HG02571 (cell line): ENCODE measurements at regions not wholly inside any gene's neighbourhood (a gene's known extent, or its start where the extent isn't known, plus 50 kb on each side); places are given as distances from the start of the nearest gene placed in this dataset.
"Not testable (repeated sequence)": the region's sequence is repeated elsewhere in the genome, so short reads cannot be mapped to it uniquely, and the experiment has no call there.

ENCODE experiments used
- ATAC-seq: cut with Tn5 transposase; IDR thresholded peaks from one replicate; pipeline ENCODE4 v1.9.1; 2021; ENCODE audit warnings: mild to moderate bottlenecking, moderate library complexity; ENCODE audit not compliant: unreplicated experiment

DNA sequence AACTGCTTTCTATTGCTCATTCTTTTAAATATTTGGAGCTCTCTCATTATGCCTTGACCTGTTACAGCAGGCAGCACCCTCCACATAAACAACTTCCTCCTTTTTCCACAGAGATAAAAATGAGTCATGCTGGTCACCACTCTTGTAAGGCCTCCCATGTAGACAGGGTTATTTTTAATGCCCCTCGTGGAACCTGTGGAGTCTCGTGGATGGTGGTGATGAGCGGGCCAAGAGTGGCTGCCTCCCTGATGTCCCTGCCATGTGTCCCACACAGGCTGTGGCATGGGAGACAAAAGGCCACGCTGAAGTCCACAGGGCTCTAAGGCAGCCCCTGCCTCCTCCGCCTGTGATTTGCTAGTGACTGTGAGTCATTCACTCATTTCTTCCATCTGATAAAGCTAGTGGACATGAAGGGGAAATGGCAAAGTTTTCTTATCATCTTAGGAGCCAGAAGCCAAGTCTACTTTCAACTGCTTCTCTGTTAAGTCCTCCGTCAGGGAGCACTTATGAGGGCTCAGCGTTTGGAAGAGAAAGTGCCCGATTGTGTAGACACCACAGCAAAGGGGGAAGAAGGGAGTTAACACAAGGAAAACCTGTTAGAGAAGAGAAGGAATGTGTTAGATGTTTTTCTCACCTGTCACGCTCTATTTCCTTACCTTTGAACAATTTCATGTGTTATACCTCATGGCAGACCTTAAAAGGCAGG lies 121.6 kb upstream of the FAT1 start:
- ATAC-seq, result no peak

DNA sequence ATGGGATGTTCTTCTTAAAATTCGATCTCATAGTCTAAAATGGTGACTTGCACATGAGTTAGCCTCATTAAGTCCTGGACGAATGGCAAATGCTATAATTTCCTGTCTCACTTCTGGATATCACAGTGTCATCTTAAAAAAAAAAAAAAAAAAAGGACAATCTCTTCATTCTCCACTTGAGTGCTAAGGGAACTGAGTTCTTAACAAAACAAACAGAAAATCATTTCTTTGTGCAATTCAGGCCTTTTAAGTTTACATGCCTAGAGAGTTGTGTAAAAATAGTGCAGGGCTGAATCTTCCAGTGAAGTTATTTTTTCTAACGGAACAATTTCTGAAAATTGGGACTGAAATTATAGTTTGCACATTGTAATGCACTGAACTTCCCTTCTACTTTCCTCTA lies 122.8 kb upstream of the FAT1 start:
- no peak for ATAC-seq

DNA sequence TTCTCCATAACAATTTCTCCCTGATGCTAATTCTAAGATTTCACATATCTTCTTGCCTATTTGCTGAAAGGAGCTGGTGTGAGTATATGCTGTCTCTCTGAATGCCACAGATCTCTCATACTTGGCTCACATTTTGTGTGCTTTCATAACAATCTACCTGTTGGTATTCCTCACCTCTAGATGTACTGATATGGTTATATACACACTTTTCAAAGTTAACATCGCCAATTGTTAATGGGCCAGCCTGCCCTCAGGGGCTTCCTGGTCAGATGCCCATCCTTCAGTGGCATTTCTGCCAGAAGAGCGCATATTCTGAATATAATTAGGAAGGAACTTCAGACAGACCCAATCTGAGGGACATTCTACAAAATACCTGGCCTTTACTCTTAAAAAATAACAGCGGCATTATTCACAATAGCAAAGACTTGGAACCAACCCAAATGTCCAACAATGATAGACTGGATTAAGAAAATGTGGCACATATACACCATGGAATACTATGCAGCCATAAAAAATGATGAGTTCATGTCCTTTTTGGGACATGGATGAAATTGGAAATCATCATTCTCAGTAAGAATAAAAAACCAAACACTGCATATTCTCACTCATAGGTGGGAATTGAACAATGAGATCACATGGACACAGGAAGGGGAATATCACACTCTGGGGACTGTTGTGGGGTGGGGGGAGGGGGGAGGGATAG lies 123.9 kb upstream of the FAT1 start:
- ATAC-seq, result not testable (repeated sequence)

DNA sequence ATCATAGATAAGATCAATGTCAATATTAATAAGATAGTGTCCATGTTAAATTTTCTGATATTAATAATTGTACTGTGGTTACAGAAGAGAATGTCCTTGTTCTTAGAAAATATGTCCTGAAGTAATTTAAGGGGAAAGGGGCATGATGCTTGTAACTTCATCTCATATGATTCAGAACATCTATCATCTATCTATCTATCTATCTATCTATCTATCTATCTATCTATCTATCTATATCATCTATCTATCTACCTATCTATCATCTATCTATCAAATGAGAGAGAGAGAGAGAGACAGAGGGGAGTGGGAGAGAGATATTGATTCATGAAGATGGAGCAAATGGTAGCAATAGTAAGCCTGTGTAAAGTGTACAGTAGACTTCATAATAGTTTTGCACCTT lies 124.8 kb upstream of the FAT1 start:
- no peak for ATAC-seq

- no peak for ATAC-seq
Observed at GRCh38 chr4:186851291-186852072, 127.8 kb upstream of the FAT1 start.

DNA sequence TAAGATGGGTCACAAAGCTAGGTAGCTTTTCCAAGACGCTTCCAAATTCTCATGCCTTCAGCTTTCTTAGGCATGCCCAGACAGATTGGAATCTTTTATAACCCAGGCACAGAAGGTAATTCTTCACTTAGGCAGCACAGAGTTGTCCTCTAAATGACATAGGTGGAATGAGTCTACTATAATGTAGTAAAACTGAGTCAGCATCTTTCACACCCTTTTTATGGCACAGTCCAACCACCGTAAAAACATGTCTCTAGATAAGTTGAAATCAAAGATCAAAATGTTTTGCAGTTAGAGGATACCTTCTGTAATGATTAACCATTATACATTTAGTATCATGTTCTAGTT lies 128.4 kb upstream of the FAT1 start:
- no peak for ATAC-seq

DNA sequence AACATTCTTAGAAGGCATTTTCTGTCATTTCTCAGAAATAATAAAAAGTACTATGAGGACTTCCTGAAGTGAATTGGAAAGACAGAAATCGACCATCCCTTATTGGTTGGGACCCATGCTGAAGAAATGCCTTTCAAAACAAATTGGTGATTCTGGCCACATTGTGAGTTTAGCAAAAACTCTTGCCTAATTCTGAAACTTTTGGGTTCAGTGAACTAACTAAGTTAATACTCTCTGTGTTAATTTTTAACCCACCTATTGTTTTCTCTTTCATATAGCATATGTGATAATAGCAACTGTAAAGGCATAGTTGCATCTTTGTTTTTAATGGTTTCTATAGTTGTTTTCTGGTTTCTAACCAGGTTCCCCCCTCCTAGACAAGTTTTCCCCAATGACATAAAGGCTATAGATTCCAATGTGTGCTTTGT lies 129.3 kb upstream of the FAT1 start:
- peak; percentile 68 for ATAC-seq

DNA sequence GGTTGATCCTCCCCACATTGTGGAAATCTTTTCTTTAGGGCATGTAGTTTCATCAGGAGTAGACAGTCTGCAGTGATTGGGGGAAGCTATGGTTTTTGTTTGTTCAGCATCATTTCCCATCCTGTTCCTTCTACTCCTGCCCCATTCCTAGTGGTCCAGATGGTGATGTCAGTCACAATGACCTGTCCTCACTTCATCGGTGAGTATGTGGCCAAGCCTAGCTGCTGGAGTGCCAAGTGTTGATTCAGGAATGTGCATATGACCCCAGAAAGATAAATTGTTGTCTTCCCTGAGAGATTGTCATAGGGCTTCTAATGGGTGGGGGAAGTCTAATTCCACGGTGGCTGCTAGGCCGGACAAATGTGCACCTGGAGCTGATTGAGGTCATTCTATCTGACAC lies 130.6 kb upstream of the FAT1 start:
- no peak for ATAC-seq

DNA sequence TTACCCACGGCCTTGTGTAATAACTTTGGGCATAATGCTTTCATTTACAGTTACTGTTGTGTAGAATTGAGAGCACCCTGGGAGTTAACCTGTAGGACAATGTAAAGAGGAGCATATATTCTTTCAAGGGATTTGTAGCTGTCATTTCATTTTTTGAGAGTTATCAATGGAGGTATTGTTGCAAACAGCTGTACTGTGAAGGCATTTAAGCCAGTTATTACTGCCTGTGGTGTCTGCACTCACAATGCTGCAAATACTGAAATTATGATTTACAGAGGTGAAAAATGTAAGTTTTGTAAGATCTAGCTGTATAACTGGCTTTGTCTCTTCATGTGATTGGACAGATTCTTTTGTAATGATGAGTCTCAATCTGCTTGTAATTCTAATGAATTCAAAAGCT lies 131.5 kb upstream of the FAT1 start:
- no peak for ATAC-seq

DNA sequence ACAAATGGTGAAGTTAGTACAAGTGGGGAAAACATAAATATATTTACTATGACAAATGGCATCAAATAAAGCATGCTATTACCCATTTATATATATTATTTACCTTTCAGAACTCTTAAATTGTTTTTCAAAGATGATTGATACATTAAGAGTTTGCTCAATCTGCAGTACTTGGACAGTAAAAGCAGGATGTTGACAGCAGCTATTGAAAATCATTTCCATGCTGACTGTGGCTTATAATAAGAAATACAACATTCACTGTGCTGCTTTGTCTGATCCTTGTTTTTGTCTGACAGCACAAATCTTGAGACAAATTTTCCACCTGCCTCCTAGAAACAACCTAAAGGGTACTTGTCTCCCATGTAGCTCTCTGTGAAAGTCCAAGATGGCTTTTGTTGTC lies 134.1 kb upstream of the FAT1 start:
- no peak for ATAC-seq

GRCh38 chr4:186858355-186858754 lies 134.7 kb upstream of the FAT1 start:
- no peak for ATAC-seq

DNA sequence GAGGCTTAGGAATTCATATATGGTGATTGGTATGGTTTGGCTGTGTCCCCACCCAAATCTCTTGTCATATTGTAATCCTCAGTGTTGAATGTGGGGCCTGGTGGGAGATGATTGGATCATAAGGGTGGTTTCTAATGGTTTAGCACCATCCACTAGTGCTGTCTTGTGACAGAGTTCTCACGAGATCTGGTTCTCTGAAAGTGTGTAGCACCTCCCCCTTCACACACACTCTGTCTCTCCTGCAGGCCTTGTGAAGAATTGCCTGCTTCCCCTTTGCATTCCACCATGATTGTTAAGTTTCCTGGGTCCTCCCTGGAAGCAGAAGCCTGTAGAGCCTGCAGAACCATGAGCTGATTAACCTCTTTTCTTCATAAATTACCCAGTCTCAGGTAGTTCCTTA lies 135.8 kb upstream of the FAT1 start:
- ATAC-seq, result no peak

DNA sequence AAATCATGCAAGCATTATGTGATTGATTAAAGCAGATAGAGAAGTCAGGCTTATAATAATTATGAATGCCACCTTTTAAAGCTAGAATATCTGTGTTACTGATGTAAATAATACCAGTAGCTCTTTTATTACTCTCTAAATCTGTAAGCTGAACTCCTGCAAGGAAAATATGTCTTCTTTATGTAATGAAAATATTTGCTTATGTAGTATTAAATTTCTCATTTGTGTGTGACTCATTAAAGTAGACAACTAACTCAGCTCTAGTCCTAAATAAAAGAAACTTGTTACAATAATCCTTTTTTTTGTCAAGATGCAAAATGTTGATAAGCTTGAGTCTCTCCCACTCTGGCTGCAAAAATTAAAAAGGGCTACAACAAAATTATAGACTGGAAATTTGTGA lies 137.7 kb upstream of the FAT1 start:
- ATAC-seq, result no peak

DNA sequence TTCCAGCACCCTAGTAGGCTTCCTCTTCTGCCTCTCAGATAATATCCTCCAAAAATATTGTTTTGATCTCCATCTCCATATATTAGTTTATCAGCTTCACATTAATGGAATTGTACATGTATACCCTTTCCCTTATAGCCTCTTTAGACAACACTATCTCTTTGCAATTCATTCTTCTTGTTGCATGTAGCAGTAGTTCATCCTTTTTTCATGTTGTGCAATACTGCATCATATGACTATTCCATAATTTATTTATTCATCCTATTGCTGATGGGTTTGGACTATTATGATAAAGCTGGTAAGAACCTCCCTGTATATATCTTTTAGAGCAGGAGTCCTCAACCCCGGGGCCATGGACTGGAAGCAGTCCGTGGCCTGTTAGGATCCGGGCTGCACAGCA lies 148.2 kb upstream of the FAT1 start:
- no peak for ATAC-seq

DNA sequence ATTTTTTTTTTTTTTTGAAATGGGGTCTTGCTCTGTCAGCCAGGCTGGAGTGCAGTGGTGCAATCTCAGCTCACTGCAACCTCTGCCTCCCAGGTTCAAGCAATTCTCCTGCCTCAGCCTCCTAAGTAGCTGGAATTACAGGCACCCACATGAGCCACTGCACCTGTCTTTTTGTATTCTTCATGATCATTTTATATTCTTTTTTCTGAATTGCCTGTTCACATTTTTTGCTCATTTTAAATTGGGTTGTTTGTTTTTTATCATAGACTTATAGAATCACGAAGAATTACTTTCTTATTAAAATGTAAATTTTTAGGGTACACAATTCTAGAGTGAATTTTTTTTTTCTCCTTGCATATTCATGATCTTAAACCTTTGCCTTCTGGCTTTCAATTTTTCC lies 149.4 kb upstream of the FAT1 start:
- ATAC-seq, result not testable (repeated sequence)

- no peak for ATAC-seq
Observed at GRCh38 chr4:186875476-186875875, 151.8 kb upstream of the FAT1 start.

GRCh38 chr4:186876961-186877626 lies 153.4 kb upstream of the FAT1 start:
- ATAC-seq, result no peak

DNA sequence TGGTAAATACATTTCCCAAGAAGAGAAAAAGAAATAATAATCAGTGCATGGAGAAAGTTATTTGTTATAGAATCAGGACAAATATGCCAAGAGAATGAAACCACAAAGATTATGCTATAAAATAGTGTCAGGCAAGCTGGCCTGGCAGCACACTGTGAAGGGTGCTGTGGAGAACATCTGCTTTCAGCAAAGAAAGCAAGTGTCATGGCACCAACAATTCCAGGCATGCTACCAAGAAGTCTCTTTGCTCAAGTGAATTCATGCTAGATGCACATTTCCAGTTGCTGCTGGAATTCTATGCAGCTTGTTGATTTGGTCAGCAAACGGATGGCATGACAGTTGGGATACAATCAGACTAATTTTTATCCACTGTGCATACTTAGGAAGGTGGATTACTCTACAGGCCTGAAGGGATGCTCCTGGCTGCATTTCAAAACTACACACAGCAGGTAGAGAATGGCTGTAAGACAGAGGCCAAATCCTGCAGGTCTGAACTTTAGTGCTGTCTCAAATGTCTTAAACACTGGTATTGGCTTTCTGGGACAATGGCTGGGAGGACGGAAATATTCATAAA lies 154.6 kb upstream of the FAT1 start:
- ATAC-seq, result no peak

DNA sequence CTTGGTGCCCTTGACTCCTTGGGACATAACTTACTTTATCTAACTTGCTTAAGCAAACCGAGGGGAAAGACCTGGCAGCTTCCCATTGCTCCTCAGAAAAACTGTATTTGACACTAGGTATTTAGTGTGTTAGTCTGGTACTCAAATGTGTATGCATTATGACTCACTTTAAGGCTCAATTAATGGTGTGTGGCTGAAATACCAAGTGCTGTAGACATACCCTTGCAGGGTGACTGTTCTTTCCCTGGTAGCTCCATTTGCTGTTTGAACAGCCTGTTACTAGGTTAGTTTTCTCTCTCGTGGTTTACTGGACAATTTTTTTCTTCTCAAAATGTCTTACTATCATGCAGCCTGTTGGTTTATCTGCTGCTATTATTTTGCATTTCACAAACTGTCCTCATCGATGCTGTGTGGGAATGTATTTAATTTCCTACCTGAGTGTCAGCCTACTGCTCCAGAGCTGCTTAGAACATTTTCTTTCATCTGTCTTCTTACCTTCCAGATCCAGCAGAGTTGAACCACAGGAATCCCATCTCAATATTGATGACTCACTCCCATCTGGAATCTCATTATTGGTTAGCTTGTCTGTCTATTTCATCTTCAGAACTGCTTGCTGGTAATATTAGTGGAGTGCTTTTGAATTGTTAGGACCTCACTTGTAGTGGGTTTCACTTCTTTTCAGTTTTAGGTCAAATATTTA lies 158.0 kb upstream of the FAT1 start:
- ATAC-seq, result no peak

GRCh38 chr4:186882293-186882692 lies 158.6 kb upstream of the FAT1 start:
- ATAC-seq, result no peak

DNA sequence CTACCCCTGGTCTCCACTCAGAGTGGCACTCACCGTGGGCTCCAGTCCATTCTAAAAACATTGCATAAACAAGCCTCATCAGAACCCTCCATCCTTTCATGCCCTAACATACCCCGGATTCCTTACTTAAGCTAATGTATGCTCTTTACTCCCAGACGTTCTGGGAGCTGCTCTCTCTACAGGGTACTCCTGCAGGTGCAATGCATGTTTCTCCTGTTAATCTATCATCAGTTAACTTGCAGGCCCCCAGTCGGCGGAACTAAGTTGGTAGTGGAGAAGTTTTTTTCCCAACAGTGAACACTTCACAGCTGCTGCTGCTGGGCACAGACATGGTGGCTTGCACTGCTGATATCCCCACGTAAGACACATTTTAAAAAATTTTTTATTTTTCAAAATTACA lies 161.6 kb upstream of the FAT1 start:
- no peak for ATAC-seq
